Body of pancreas (tissue), 4 donors: ENCODE measurements at regions not wholly inside any gene's neighbourhood (a gene's known extent, or its start where the extent isn't known, plus 50 kb on each side); places are given as distances from the start of the nearest gene placed in this dataset.

ENCODE experiments used
- ATAC-seq: fragments of 150-250 bp; one replicate; pipeline ENCODE4 v1.9.1; 2016
- DNase-seq, 4 donors: peaks; one replicate each; pipeline ENCODE4 v3.0.0-alpha.2; 2019
- H3K27ac ChIP-seq, 4 donors: fragments of 200-600 bp; sonication (generic); 1 replicate in 3 of 4; 2 replicates in 1 of 4; pipeline versions ENCODE4 v1.5.1 to v1.6.1; 2016 to 2019; ENCODE audit warnings: mild to moderate bottlenecking in 1 of 4, mixed read lengths in 1 of 4, moderate library complexity in 1 of 4
- H3K27me3 ChIP-seq, 2 donors: fragments of 200-600 bp; sonication (generic); one replicate each; pipeline ENCODE4 v1.6.0; 2016; ENCODE audit warnings: mild to moderate bottlenecking in 1 of 2
- H3K36me3 ChIP-seq, 2 donors: fragments of 200-600 bp; sonication (generic); replicated peaks in 1 of 2; 2 replicates each; pipeline ENCODE4 v1.5.1; 2016; ENCODE audit warnings: low read depth in 2 of 2; ENCODE audit not compliant: insufficient read depth in 1 of 2
- H3K4me1 ChIP-seq: fragments of 200-600 bp; sonication (generic); one replicate; pipeline ENCODE4 v1.6.0; 2016
- H3K4me3 ChIP-seq, 2 donors: fragments of 200-600 bp; sonication (generic); 1 replicate in 1 of 2; 2 replicates in 1 of 2; pipeline ENCODE4 v1.5.1; 2016 to 2019
- H3K9me3 ChIP-seq, 3 donors: fragments of 200-600 bp; sonication (generic); 1 replicate in 2 of 3; 2 replicates in 1 of 3; pipeline ENCODE4 v1.5.1; 2016
- CTCF ChIP-seq, 7 experiments: fragments of 450-650 bp in 4 of 7; fragments of 200-600 bp in 3 of 7; sonication (generic) in 3 of 7; IDR thresholded peaks; one replicate each; pipeline ENCODE4 v1.5.1; 2016 to 2019; ENCODE audit warnings: antibody characterized with exemption in 7 of 7
- POLR2A ChIP-seq, 3 donors: fragments of 450-650 bp; IDR thresholded peaks; one replicate each; pipeline ENCODE4 v1.6.1; 2016; ENCODE audit warnings: antibody characterized with exemption in 3 of 3, mild to moderate bottlenecking in 2 of 3
- WGBS, 2 donors: methylation state at CpG; one replicate each; pipeline ENCODE4 v1.1.5; 2017; 5-methylcytosine and 5-hydroxymethylcytosine counted together
- intact Hi-C: fragments of 100-400 bp; cut with DNase I; formaldehyde crosslinking; loops from one replicate; pipeline ENCODE4 v1.15.1; 2023

GRCh38 chr7:33721895-33722294 is 183.4 kb upstream of the BMPER start:
- Histone ChIP-seq H3K4me1 (no peaks in the 10 kb centered on the region), H3K4me3 (no peak overlapping the region), H3K27ac (no peak overlapping the region), H3K27me3 (no peaks in the 10 kb centered on the region), H3K9me3 (no peaks in the 10 kb centered on the region), H3K36me3 (no peaks in the 10 kb centered on the region)
- intact Hi-C loops = no loop called here
- ATAC-seq = no peak
- WGBS, 2 donors = 64 to 81% methylated on average over 4 of the region's 4 CpGs
- TF ChIP-seq CTCF (IDR thresholded peaks at IDR 0.05) (no peak), POLR2A (IDR thresholded peaks at IDR 0.05) (no peak)
- no peak for DNase-seq

- ATAC-seq (no peak), DNase-seq (no peak)
- H3K9me3 ChIP-seq = no peaks in the 10 kb centered on the region
- no peaks in the 10 kb centered on the region for H3K36me3 ChIP-seq
- intact Hi-C loops = no loop called here
- no peaks in the 10 kb centered on the region for H3K27me3 ChIP-seq
- WGBS, 2 donors = 83 to 98% methylated on average over 9 to 15 of the region's 15 CpGs
- no peak overlapping the region for H3K4me3 ChIP-seq
- H3K27ac ChIP-seq = no peak overlapping the region
- no peak for TF ChIP-seq POLR2A (IDR thresholded peaks at IDR 0.05)
- TF ChIP-seq CTCF (IDR thresholded peaks at IDR 0.05) = no peak
- no peaks in the 10 kb centered on the region for H3K4me1 ChIP-seq
These were observed 182.8 kb upstream of the BMPER start for GRCh38 chr7:33722383-33723101.

- Histone ChIP-seq H3K4me1 (no peaks in the 10 kb centered on the region), H3K27ac (no peak overlapping the region), H3K27me3 (no peaks in the 10 kb centered on the region), H3K36me3 (no peaks in the 10 kb centered on the region), H3K9me3 (no peaks in the 10 kb centered on the region), H3K4me3 (no peak overlapping the region)
- 76 to 82% methylated on average over 3 of the region's 3 CpGs for WGBS, 2 donors
- TF ChIP-seq CTCF (IDR thresholded peaks at IDR 0.05) = no peak
- TF ChIP-seq POLR2A (IDR thresholded peaks at IDR 0.05) = no peak
- intact Hi-C loops = no loop called here
- ATAC-seq (no peak), DNase-seq (no peak)
These were observed 181.1 kb upstream of the BMPER start for GRCh38 chr7:33724201-33724600.

GRCh38 chr7:33725111-33726025 is 180.0 kb upstream of the BMPER start:
- WGBS, 2 donors = 65 to 72% methylated on average over 7 of the region's 7 CpGs
- H3K27me3 ChIP-seq = no peaks in the 10 kb centered on the region
- no peak for TF ChIP-seq CTCF (IDR thresholded peaks at IDR 0.05)
- TF ChIP-seq POLR2A (IDR thresholded peaks at IDR 0.05) = no peak

More at GRCh38 chr7:33725111-33726025, 180.0 kb upstream of the BMPER start:
- intact Hi-C loops = no loop called here
- no peak for ATAC-seq
- Histone ChIP-seq H3K4me3 (no peak overlapping the region), H3K36me3 (no peaks in the 10 kb centered on the region), H3K9me3 (no peaks in the 10 kb centered on the region), H3K27ac (no peak overlapping the region), H3K4me1 (no peaks in the 10 kb centered on the region)
- DNase-seq = no peak
